ENCODE measurements at regions not wholly inside any gene's neighbourhood (a gene's known extent, or its start where the extent isn't known, plus 50 kb on each side); places are given as distances from the start of the nearest gene placed in this dataset.

GRCh38 chr10:30256084-30256483 lies 93.0 kb downstream of the MTPAP start:
- ChIA-PET POLR2A (ENCODE audit: low non-redundant PET) (no interaction called here), CTCF (no interaction called here)
- DNase-seq (ENCODE audit: low spot score): no peak
- H3K27ac ChIP-seq: no peak overlapping the region
- no peak for TF ChIP-seq CTCF (conservative IDR thresholded peaks at IDR 0.05; ENCODE audit: low read depth)

DNA sequence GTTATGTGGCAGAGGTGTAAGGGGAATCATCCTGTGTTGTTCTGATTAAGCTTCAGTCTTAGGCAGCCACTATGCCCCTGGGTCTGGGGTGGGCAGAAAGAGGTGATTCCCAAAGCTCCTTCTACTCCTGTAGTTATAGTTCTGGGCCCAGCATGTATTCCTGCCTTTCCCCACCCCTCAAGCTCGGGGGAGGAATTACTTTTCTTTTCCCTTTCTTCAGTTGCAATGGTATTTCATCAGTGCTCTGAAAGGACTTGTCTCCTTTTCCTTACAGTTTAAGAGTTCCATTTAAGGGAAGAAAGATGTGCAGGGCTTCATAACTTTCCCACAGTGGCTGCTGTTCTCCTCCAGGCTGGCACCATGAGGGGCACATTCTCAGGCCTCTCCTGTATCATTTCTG lies 94.2 kb downstream of the MTPAP start:
- no peak for DNase-seq (ENCODE audit: low spot score)
- POLR2A ChIA-PET (ENCODE audit: low non-redundant PET): no interaction called here
- no peak for TF ChIP-seq CTCF (conservative IDR thresholded peaks at IDR 0.05; ENCODE audit: low read depth)
- no peak overlapping the region for H3K27ac ChIP-seq
- CTCF ChIA-PET: interaction anchor here (0.6 to 0.7 kb wide), 2 partner anchors 33 to 246 kb away, joined by 3 to 4 read pairs; no protein-coding TSS in a partner anchor

DNA sequence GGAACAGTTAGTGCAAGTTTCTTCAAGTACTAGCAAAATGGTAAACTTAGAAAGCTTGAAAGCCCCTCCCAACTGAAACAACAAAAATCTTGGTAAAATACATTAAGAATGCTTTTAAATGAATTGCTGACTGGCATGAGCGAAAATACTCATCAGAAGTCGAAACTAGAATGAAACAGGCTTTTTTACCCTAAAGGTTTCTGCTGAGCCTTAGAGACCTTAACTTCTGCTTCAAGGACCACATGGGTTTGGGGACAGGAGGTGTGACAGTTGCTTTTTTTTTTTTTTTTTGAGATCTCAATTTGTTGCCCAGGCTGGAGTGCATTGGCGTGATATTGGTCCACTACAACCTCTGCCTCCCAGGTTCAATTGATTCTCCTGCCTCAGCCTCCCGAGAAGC lies 100.3 kb downstream of the MTPAP start:
- DNase-seq (ENCODE audit: low spot score): no peak
- H3K27ac ChIP-seq: no peak overlapping the region
- ChIA-PET POLR2A (ENCODE audit: low non-redundant PET) (no interaction called here), CTCF (interaction anchor here (0.6 kb wide), 1 partner anchor 288 kb away, joined by 3 read pairs; no protein-coding TSS in a partner anchor)
- no peak for TF ChIP-seq CTCF (conservative IDR thresholded peaks at IDR 0.05; ENCODE audit: low read depth)

- ChIA-PET CTCF (interaction anchor here (0.6 kb wide), 1 partner anchor 219 kb away, joined by 6 read pairs; no protein-coding TSS in a partner anchor), POLR2A (ENCODE audit: low non-redundant PET) (no interaction called here)
- no peak for TF ChIP-seq CTCF (conservative IDR thresholded peaks at IDR 0.05; ENCODE audit: low read depth)
- H3K27ac ChIP-seq: no peak overlapping the region
- no peak for DNase-seq (ENCODE audit: low spot score)
Measured at GRCh38 chr10:30247704-30248103, 101.4 kb downstream of the MTPAP start.

DNA sequence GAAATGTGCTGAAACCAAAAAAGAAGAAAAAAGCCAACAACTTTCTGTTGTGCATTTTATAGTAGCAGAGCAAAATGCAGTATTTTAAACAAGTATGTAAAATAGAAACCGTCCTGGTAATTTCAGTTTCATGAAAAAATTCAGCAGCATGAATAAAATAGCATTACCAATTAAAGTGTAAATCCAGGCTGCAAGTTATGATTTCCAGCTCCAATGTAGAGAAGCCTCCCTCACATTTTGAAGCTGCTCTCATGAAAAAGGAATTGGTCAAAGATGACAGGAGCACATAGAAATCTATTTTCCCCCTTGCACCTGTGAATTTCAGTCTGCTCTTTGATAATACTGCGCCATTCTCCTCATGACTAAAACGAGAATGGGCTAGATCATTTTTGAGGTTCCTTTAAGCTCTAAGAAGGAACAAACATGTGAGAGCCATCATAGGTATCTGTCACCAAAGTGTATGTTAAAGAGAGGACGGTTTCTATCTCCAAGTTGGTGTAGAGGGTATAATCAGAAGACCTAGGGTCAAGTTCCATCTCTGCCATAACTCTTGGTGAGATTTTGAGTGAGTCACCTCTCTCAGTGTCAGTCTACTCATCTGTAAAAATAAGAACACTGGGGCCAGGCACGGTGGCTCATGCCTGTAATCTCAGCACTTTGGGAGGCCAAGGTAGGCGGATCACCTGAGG lies 107.5 kb downstream of the MTPAP start:
- peak; percentile 14; the same call in 1 of the 2 replicates for TF ChIP-seq CTCF (conservative IDR thresholded peaks at IDR 0.05; ENCODE audit: low read depth)

DNA sequence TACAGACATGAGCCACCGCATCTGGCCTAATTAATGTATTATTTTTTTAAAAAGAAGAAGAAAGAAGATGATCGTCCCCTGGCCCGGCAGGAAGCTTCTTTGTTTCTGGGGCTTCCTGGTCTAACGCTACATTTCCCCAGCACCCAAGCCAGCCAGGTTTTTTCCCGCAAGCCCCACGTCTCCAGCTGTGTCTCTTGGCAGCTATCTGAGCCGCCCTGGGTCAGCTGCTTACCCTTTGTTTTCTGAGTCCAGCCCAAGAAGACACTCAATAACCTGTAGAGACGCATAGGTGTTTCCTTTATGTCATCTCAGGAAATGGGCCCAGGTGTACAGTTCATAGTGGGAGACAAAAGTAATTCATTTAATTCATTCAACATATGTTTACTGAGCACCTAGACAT lies 110.2 kb downstream of the MTPAP start:
- TF ChIP-seq CTCF (conservative IDR thresholded peaks at IDR 0.05; ENCODE audit: low read depth): no peak
- DNase-seq (ENCODE audit: low spot score): no peak
- no peak overlapping the region for H3K27ac ChIP-seq
- POLR2A ChIA-PET (ENCODE audit: low non-redundant PET): no interaction called here
- CTCF ChIA-PET: no interaction called here

More for the DNA sequence above, 107.5 kb downstream of the MTPAP start:
- ChIA-PET CTCF (interaction anchor here (0.5 to 1.4 kb wide), 12 partner anchors 9 to 1152 kb away, joined by 3 to 12 read pairs (median 4); no protein-coding TSS in a partner anchor), POLR2A (ENCODE audit: low non-redundant PET) (interaction anchor here (0.6 kb wide), 1 partner anchor 318 kb away, joined by 3 read pairs; no protein-coding TSS in a partner anchor)
- no peak overlapping the region for H3K27ac ChIP-seq
- DNase-seq (ENCODE audit: low spot score): no peak

Measured in RWPE1 (cell line).